ENCODE measurements at regions not wholly inside any gene's neighbourhood (a gene's known extent, or its start where the extent isn't known, plus 50 kb on each side); places are given as distances from the start of the nearest gene placed in this dataset.
"Not testable (repeated sequence)": the region's sequence is repeated elsewhere in the genome, so short reads cannot be mapped to it uniquely, and the experiment has no call there.

DNA sequence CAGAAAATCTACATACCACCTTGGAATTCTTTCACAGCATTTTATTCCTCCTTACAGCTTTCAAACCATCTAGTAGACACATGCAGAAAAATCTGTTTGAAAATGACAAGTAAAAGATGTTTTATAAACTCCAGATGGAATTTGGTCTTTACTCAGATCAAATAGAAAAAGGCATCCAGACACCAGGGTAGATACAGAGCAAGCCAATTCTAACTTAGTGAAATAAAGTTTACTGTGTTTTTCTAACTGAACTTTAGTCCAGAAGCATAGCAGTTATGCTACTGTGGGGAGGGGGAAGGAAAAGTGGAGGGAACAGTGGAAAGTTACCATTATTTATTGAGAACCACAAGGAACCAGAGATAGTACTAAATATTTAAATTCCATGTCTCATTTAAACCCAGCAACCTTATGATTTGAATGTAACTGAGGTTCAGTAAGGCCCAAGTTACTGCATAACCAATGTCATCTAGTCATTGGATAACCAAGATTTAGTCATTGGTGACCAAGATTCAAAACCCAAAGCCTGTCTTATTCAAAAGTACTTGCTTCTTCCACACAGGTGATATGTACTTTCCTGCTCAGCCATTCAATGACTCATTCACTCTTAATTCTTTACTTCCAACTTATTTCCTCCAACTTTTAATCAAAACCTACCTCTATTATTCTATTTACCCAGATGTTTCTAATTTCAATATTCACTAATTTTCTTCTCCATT is 57.7 kb downstream of the RAD51AP2 start:
- no peak for DNase-seq

DNA sequence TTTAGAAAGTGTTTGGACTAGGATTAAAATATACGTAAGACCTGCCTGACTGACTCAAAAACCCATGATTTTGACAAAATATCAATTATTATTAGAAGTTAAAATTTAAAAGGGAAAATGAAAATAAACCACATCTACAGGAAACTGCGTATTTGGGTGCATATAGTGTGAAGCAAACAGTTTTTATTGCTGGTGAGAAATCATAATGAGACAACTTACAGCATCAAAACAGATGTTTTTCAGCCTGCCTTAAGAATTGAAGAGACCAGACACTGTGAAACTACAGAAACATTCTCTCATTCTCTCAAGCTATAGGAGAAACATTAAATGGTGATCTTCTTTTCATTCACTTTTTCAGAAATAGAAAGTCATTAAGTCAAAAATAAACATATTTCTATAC is 62.9 kb downstream of the RAD51AP2 start:
- no peak for DNase-seq

DNA sequence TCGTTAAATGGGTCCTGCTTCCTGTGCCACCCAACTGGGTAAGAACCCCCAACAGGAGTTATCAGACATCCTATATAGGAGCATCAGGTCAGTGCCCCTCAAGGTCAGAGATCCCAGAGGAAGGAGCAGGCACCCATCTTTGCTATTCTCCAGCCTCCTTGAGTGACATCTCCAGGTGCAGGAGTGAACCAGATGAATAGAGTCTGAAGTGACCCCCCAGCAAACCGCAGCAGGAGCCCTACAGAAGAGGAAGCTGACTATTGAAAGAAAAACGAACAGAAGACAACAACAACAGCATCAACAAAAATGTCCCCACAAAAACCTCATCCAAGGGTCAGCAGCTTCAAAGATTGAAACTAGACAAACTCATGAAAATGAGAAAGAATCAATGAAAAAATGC is 72.0 kb downstream of the RAD51AP2 start:
- DNase-seq, result not testable (repeated sequence)

DNA sequence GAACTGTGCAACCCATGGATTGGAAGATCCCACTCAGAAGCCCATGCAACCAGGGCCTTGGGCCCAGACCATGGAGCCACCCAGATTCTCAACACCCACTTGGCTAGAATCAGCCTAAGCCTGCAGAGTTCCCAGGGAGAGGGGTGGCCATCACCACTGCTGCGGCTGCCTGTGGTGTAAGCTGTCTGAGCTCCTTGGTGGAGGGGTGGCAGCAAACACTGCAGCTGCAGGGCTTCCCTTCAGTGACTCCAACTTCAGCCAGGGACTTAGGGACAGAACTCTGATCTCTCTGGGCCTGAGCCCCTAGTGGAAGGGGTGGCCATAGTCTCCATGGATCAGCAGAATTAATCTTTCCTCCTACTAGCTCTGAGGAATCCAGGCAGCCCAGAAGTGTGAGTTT is 72.5 kb downstream of the RAD51AP2 start:
- DNase-seq, result no peak

DNA sequence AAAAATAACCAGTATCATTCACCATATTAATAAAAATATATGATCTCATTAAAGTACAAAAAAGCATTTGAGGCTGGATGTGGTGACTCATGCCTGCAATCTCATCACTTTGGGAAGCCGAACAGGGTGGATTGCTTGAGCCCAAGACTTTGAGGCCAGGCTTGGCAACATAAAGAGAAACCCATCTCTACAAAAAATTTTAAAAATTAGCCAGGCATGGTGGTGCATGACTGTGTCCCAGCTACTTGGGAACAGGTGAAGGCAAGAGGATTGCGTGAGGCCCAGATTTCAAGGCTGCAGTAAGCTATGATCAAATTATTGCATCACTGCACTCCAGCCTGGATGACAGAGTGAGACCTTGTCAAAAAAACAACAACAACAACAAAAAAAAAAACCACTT is 75.9 kb downstream of the RAD51AP2 start:
- DNase-seq, result no peak

DNA sequence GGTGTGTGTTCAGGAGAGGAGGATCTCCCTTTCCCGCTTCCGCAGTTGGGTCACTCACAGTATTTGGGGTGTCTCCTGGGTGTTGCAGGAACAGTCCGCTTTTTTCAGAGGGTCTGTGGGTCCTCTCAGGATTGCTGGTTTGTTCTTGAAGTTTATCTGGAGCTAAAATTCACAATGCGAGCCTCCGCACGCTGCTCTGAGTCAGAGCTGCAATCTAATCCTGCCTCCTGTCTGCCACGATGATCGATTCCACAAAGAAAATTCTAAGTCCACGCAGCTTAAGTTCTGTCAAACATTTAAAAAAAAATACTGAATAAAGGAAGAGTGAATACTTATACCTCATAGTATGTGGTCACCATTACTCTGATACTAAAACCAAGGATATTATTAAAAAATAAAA is 76.5 kb downstream of the RAD51AP2 start:
- DNase-seq, result no peak

DNA sequence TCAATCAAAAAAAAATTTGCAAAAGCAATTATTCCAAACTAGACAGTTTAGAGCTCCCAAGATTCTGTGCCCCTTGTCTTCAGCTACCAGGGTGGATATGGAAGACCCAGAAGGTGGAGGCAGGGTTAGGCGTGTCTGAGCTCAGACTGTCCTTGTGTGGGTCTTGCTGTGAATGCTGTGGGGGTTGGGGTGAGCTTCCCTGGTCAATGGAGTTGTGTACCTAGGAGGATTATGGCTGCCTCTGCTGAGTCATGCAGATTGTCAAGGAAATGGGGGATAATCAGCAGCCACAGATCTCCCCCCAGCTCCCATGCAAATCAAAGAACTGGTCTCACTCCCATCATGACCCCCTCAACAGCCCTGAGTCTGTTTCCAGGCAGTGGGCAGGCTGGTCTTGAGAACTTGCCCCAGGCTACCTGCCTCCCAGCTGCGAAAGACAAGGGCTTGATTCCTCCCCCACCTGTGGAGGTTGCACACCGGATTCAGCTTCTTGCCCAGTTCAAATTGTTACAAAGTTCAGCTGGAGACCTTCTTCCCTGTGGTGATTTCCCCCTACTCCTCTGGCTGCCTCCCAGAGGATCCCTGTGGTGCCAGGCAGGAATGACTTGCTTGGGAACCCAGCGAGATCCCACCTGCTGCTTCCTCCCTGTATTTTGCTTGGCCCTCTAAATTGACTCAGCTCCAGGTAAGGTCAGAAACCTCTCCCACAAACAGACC is 77.0 kb downstream of the RAD51AP2 start:
- DNase-seq, result no peak

DNA sequence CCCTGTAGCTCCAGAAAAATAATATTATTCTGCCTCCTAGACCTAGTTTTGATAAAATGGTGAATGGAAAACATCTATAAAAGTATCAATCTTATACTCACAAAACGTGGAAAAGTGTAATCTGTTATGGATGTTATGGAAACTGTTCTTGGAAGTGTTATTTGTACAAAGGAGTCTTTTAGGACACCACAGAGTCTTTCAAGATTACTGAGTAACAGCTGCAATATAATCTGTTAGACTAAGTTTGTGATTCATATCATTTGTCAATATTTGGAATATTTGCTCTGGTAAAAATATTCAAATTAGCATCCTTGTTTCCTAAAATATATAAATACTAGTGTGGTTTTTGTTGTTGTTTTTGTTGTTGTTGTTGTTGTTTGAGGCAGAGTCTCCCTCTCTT is 87.9 kb downstream of the RAD51AP2 start:
- DNase-seq, result no peak

DNA sequence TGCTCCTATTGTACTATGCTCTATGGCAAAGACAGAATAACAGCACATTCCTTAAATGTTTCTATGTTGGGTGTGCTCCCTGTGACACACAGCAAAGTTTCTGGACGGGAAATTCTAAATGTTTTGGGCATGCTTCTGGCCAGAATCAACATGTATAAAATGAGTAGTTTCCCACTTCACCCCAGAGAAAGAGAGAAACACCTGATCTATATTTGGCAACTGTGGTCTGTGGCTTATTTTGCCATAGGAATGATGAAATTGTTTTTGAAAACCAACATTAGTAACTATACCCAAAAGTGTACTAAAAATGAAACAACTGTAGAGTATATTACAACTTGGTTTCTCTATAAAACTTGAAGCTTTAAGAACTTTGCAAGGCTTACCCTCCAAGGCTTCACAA is 89.1 kb downstream of the RAD51AP2 start:
- no peak for DNase-seq

DNA sequence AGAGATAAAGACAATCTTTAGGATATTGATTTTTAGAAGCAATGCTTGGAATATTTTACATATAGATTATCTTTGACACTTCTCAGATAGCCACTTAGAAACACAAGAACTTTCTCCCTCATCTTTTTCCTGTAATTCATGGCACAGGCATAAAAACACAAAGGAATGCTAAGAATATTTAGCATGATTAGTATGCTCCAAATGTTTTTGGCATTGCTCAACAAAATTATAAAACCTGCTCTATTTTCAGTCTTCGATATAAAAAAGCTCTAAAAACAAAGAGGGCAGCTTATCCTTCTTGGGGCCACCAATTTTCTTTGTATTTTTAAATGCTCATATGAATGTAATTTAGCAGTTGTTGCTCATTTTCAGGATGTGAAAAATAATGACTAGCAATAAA is 90.8 kb downstream of the RAD51AP2 start:
- no peak for DNase-seq

DNA sequence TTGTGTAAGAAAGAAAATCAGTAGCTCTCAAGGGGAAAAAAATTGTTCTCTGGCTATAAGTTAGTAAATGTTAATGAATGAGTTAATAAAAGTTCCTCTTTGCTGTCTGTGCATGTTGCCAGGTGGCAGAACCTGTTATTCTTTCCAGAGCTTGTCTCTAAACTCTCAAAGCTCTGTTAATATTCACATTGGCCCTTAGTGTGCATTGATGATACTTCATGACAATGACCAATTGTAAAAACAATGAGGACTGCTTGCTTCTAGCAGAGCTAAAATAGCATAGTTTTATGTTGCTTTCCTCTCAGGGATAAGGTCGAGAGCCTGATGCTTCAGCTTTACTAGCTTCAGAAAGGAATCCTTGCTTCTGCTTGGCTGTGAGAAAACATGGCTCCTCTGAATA is 91.5 kb downstream of the RAD51AP2 start:
- DNase-seq, result no peak

DNA sequence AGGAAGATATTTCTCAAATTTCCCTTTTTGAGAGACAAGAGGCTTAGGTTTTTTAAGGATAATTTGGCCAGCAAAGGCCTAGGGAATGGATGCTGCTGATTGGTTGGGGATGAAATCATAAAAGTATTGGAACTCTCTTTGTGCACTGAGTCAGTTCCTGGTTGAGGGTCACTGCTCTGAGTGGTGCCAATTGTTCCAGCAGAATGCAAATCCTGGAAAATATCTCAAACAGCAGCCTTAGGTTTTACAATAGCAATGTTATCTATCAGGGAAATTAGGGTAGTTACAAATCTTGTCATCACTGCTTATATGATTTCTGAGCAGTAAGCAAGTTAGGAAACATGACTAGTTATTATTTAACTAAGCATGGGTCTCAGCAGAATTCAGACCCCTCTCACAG is 96.2 kb downstream of the RAD51AP2 start:
- no peak for DNase-seq

DNA sequence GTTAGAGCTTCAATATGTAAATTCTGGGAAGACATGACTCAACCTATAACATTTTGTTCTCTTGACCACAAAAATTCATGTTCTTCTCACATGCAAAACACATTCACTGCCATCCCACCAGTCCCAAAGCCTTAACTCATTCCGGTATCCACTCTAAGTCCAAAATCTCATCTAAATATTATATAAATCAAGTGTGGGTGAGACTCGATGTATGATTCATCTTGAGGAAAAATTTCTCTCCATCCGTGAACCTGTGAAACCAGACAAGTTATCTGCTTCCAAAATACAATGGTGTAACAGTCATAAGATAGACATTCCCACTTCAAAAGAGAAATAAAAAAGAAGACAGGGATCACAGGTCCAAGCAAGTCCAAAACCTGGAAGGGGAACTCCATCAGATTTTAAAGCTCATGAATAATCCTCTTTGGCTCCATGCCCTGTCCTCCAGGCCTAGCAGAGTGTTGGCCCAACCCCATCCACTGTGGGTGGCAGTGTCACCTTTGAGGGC is 101.3 kb downstream of the RAD51AP2 start:
- no peak for DNase-seq

DNA sequence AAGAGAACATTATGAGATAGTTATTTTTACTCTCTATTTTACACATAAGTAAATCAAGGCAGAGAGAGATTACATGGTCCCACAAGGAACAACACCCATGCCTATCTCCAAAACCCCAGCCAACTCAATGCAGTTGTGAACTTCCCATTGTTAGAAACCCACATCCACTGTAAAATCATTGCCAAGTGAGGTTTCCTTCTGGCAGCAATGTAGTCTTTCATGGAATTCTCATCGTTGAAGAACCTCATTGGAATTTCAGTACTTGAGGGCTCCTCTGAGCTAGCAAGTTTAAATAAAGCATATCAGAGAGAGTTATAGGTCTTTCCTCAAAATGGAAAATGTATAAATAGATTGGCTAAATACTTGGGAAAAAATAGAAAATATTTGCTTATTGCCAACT is 105.2 kb downstream of the RAD51AP2 start:
- no peak for DNase-seq

DNA sequence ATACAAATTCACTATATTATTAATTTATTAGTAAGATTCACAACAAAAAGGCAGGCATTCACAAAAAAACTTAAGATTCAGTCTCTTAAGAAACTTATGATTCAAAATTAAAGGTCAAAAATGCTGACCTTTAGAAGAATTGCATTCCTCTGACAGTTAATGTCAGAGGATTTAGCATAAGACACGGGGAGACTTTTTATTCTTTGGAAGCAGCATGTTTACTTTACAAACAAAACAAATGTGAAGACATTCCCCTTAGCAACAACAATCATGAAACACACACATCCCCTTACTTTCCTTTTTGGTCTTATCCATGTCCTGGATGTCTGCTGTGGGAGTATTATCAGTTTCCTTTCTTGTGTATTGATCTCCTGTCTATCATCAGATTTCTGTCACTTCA is 117.1 kb downstream of the RAD51AP2 start:
- DNase-seq, result no peak

DNA sequence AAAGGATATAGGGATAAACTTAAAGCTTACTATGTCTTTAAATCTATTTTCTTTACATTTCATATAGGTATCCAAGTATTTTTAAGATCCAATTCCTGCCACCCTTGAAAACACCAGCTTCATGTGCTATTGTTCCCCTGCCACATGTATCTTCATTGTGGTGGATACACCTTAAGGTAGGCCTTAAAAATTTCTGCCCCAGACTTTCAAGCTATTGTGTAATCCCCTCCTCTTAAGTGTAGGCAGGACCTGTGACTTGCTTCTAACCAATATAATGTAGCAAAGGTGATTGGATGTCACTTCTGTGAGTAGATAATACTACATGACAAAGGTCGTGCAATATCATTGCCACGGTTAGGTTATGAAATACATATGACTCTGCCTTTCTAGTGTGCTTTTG is 119.5 kb downstream of the RAD51AP2 start:
- DNase-seq, result no peak

DNA sequence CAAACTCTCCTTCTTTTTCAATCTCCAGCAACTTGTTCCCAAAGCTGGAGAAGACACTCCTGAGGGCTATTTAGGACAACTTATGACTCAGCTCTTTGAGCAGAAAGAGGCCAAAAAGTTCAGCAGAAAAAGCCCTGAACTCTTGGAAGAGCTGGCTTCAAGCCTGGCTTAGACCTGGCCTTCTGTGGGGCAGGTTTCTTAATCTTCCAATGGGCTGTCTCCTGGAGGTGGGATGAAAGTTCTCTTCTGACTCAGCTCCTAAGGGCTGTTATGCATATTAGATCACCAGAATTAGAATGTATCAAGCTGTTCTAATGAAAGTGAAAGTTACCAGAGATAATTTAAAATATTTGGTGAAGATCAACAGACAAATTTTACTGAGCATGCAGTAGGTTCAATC is 129.4 kb downstream of the RAD51AP2 start:
- DNase-seq, result no peak

DNA sequence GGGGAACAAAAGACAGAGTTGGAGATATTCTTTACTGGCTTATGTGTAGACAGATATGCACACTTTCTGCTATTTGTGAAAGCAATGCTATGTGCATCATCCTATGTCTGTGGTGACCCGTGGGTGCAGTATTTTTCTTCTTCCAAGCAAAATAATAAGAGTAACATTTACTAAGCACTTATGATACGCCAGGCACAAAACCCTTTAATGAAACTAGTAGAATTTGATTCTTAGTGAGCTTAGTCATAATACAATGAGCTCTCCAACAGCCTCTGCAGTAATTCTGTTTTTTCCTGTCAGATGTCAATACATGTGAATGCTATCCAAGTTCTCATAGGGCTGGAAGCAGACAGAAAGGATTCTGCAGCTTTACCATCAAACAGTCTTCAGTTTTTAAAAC is 130.6 kb downstream of the RAD51AP2 start:
- no peak for DNase-seq

DNA sequence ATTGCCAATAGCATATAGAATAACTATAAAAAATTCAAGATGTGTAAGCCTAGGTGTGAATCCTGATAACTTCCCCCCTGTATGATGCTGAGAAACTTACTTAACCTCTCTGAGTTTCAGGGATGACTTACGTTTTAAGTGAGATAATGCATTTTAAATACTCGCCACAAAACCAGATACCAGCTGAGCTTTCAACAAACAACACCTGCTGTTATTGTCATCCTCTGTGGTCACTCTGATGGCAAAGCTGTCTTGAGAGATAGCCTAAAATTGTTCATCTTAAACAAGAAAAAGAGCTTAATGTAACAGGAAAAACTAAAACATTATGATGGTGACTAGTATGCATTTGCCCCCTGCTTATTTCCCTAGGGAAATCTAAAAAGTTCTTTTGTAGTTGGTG is 131.5 kb downstream of the RAD51AP2 start:
- DNase-seq, result no peak

DNA sequence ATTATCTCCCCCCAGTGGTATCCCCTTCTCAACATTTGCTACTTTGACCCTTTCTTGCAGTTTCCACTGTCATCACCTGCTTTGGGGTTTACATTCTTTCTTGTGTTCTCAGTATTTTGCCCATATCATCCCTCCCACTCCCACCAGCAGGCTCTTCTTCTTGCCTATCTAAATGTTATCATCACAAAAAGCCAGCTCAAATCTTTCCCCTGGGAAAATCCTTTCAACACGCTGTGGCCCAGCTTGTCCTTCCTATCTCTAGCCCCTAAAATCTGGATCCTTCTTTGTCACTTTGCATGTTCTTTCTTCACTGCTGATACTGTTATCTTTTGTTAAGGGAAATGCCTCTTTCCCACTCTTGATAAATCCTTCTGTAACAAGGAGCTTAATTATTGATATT is 138.2 kb downstream of the RAD51AP2 start:
- no peak for DNase-seq

DNA sequence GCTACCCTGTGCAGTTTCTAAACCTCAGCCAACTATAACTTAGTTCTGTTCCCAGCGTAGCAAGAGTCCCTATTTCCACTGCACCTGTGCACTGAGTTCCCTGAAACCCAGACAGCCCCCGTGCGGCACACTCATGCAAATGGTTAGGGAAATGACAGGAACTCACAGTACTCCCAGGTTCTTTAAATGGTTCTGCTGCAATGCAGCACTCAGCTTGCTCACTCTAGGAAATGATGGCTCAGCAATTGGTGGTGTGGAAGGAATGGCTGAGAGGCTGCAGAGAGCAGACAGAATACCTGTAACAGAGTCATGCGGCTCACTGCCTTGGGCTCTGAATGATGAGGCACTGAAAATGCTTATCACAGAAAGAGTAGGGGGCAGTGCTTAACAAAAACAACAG is 143.0 kb downstream of the RAD51AP2 start:
- no peak for DNase-seq

DNA sequence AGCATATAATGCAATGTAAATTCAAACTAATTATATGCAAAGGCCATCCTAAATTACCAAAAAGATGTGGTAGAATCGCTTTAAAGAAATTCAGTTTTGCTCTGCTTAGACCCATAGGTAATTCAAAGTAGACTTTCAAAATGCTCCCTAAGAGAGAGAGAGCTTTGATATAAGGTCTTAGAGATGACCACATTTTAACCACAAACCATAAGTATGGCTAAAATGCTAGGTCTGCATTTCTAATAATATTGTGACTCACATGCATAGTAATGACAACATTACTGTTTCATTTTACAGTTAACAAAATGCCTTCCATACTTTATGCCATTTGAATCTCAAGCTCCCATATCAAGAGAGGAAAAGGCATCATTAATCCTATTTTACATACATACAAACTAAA is 144.5 kb downstream of the RAD51AP2 start:
- no peak for DNase-seq

DNA sequence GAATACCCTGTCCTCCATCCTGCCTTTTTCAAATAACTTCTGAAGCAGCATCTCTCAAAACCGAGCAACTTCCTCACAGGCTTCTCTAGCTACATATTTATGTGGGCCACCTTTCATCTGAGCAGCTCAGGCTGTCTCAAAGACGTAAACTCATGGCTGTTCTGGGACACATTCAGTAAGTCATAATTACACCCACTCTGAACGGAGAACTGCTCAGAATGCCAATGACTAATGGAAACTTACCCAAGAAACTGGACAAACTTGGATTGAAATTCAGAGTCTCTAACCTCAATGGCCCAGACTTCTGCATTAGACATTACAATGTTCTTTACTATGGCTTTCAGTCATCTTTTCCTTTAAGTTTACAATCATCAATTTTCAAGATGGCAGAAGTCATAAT is 145.2 kb downstream of the RAD51AP2 start:
- no peak for DNase-seq

DNA sequence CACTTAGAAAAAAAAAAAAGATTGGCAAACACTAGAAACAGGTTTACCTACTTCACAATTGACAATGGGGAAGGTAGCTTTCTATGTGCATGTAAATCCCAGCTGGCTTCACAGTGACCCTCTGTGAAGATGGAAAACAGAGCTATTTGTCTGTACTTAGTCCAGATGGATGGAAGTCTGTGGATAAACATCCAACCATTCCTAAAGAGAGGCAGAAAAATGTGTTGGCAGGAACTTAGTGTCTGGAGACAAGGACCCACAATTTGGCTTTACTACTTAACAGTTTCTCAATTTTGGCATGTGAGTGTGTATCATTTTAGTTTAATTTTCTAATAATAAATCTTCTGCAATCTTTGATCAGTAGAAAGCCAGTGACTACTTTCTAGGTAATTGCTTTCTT is 154.4 kb downstream of the RAD51AP2 start:
- no peak for DNase-seq

DNA sequence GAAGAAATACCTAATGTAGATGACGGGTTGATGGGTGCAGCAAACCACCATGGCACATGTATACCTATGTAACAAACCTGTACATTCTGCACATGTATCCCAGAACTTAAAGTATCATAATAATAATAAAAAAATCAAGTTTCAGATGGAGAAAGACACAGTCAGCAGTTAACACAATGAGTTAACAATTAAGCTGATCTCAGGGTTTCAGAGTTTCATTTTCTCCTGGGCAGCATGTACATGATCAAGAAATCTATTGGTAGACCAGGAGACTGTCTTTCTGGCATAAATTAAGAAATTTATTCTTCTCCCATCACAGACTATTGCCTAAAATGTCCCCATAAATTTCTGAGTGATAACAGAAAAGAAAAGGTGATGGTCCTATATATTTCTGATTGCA is 155.3 kb downstream of the RAD51AP2 start:
- no peak for DNase-seq
